ENCODE measurements at regions not wholly inside any gene's neighbourhood (a gene's known extent, or its start where the extent isn't known, plus 50 kb on each side); places are given as distances from the start of the nearest gene placed in this dataset.

DNA sequence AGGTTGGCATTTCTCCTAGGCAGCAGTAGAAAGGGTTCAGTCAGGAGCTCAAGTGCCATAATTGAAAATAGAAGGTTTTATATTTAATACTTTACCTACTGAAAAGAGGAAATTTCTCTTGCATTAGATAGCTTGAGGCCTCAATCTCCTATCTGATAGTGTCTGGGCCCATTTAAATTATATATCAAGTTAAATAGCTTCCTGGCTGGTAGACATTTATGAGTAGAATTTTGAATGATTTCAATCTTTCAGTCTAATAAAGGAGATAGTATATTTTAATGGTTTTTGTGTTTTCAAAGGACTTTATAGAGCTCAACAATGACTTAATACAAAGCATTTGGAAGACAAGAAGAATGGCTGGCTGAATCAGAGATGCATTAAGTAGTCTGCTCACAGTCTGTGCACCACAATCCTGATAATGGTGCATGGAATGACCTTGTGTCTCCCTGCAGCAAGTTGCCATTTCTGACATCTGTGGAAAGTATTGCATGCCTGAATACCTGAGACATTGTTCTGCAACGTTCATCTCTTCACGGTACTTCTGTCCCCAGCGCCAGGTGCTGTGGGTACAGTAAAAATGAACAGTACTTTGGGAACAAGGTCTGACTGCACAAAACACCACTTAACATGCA lies 974.1 kb downstream of the TMTC2 start:
- TF ChIP-seq EZH2 (IDR thresholded peaks at IDR 0.05; ENCODE audit: insufficient read depth, low read length) = no peak
- TF ChIP-seq, protein P1, sequence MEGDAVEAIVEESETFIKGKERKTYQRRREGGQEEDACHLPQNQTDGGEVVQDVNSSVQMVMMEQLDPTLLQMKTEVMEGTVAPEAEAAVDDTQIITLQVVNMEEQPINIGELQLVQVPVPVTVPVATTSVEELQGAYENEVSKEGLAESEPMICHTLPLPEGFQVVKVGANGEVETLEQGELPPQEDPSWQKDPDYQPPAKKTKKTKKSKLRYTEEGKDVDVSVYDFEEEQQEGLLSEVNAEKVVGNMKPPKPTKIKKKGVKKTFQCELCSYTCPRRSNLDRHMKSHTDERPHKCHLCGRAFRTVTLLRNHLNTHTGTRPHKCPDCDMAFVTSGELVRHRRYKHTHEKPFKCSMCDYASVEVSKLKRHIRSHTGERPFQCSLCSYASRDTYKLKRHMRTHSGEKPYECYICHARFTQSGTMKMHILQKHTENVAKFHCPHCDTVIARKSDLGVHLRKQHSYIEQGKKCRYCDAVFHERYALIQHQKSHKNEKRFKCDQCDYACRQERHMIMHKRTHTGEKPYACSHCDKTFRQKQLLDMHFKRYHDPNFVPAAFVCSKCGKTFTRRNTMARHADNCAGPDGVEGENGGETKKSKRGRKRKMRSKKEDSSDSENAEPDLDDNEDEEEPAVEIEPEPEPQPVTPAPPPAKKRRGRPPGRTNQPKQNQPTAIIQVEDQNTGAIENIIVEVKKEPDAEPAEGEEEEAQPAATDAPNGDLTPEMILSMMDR (IDR thresholded peaks at IDR 0.05; ENCODE audit: insufficient read depth, low read depth, low read length) = no peak

Measured in astrocyte (in vitro differentiated cells and primary cell).